Mesenchymal stem cell (in vitro differentiated cells and primary cell): ENCODE measurements at regions not wholly inside any gene's neighbourhood (a gene's known extent, or its start where the extent isn't known, plus 50 kb on each side); places are given as distances from the start of the nearest gene placed in this dataset.

ENCODE experiments used
- DNase-seq: peaks from one replicate; pipeline ENCODE4 v3.0.0-alpha.2; 2013
- H2AFZ ChIP-seq: one replicate; pipeline ENCODE4 v1.6.1; 2013; ENCODE audit warnings: low read depth, mild to moderate bottlenecking, control low read depth, inconsistent platforms, low read length, moderate library complexity
- H2AK5ac ChIP-seq: 2 replicates; pipeline ENCODE4 v1.6.1; 2013; ENCODE audit warnings: low read length, moderate library complexity, mild to moderate bottlenecking, inconsistent platforms; ENCODE audit not compliant: severe bottlenecking
- H2BK120ac ChIP-seq: one replicate; pipeline ENCODE4 v1.6.1; 2013; ENCODE audit warnings: low read depth, mild to moderate bottlenecking, inconsistent platforms, low read length, moderate library complexity
- H2BK12ac ChIP-seq, 2 experiments: one replicate each; pipeline ENCODE4 v1.6.1; 2013; ENCODE audit warnings: inconsistent platforms in 2 of 2, low read length in 2 of 2, mild to moderate bottlenecking in 2 of 2, moderate library complexity in 2 of 2, control low read depth in 1 of 2
- H2BK15ac ChIP-seq: one replicate; pipeline ENCODE4 v1.6.1; 2013; ENCODE audit warnings: mild to moderate bottlenecking, low read depth, inconsistent platforms; ENCODE audit not compliant: poor library complexity, severe bottlenecking
- H2BK5ac ChIP-seq: 2 replicates; pipeline ENCODE4 v1.6.1; 2013; ENCODE audit warnings: low read depth, mild to moderate bottlenecking, low read length, control low read depth, inconsistent platforms; ENCODE audit not compliant: poor library complexity, severe bottlenecking
- H3K14ac ChIP-seq, 2 experiments: one replicate each; pipeline ENCODE4 v1.6.1; 2013; ENCODE audit warnings: inconsistent platforms in 2 of 2, low read length in 2 of 2, control low read depth in 1 of 2, mild to moderate bottlenecking in 1 of 2, moderate library complexity in 1 of 2
- H3K18ac ChIP-seq, 2 experiments: one replicate each; pipeline ENCODE4 v1.6.1; 2013; ENCODE audit warnings: inconsistent platforms in 2 of 2, low read length in 2 of 2, control low read depth in 1 of 2, low read depth in 1 of 2, mild to moderate bottlenecking in 1 of 2
- H3K23ac ChIP-seq, 2 experiments: one replicate each; pipeline ENCODE4 v1.6.1; 2013; ENCODE audit warnings: inconsistent platforms in 2 of 2, low read length in 2 of 2, mild to moderate bottlenecking in 2 of 2, moderate library complexity in 2 of 2, control low read depth in 1 of 2
- H3K27ac ChIP-seq: 2 replicates; pipeline ENCODE4 v1.5.1; 2013; ENCODE audit warnings: mild to moderate bottlenecking, moderate library complexity, low read length, control low read depth, inconsistent platforms; ENCODE audit not compliant: poor library complexity, severe bottlenecking
- H3K27me3 ChIP-seq, 2 experiments: 2 replicates each; pipeline versions ENCODE4 v1.6.1 to v1.7.0; 2013; ENCODE audit warnings: low read length in 2 of 2, mild to moderate bottlenecking in 2 of 2, moderate library complexity in 2 of 2, control low read depth in 1 of 2, inconsistent platforms in 1 of 2; ENCODE audit not compliant: control insufficient read depth in 1 of 2, insufficient read depth in 1 of 2
- H3K36me3 ChIP-seq, 2 experiments: 2 replicates each; pipeline versions ENCODE4 v1.6.1 to v1.7.0; 2013; ENCODE audit warnings: low read length in 2 of 2, control low read depth in 1 of 2, inconsistent platforms in 1 of 2, low read depth in 1 of 2, mild to moderate bottlenecking in 1 of 2; ENCODE audit not compliant: insufficient read depth in 2 of 2, control insufficient read depth in 1 of 2
- H3K4ac ChIP-seq, 2 experiments: one replicate each; pipeline ENCODE4 v1.6.1; 2013; ENCODE audit warnings: inconsistent platforms in 2 of 2, low read length in 2 of 2, mild to moderate bottlenecking in 2 of 2, moderate library complexity in 2 of 2, control low read depth in 1 of 2, low read depth in 1 of 2
- H3K4me1 ChIP-seq: 2 replicates; pipeline ENCODE4 v1.6.1; 2013; ENCODE audit warnings: low read depth, low read length, control low read depth; ENCODE audit not compliant: control insufficient read depth, insufficient read depth
- H3K4me2 ChIP-seq: 2 replicates; pipeline ENCODE4 v1.6.1; 2013; ENCODE audit warnings: low read length, mild to moderate bottlenecking, inconsistent platforms; ENCODE audit not compliant: poor library complexity, severe bottlenecking
- H3K4me3 ChIP-seq, 2 experiments: 2 replicates each; pipeline versions ENCODE4 v1.5.1 to v1.7.0; 2013; ENCODE audit warnings: low read length in 2 of 2, mild to moderate bottlenecking in 2 of 2, control low read depth in 1 of 2, low read depth in 1 of 2; ENCODE audit not compliant: insufficient read depth in 1 of 2
- H3K79me1 ChIP-seq: replicated peaks from 2 replicates; pipeline ENCODE4 v1.6.1; 2013; ENCODE audit warnings: mild to moderate bottlenecking, control low read depth, low read length, inconsistent platforms; ENCODE audit not compliant: poor library complexity, severe bottlenecking
- H3K9ac ChIP-seq: 2 replicates; pipeline ENCODE4 v1.7.0; 2013; ENCODE audit warnings: mild to moderate bottlenecking, low read length, moderate library complexity
- H3K9me3 ChIP-seq: 2 replicates; pipeline ENCODE4 v1.7.0; 2013; ENCODE audit warnings: mild to moderate bottlenecking, low read length; ENCODE audit not compliant: control insufficient read depth
- H4K8ac ChIP-seq: one replicate; pipeline ENCODE4 v1.6.1; 2013; ENCODE audit warnings: inconsistent platforms, mild to moderate bottlenecking, low read length, moderate library complexity
- H4K91ac ChIP-seq: one replicate; pipeline ENCODE4 v1.6.1; 2013; ENCODE audit warnings: mild to moderate bottlenecking, low read length, inconsistent platforms
- WGBS: methylation state at CpG from one replicate; pipeline ENCODE4 v1.1.7; 2013; ENCODE audit warnings: mixed read lengths; 5-methylcytosine and 5-hydroxymethylcytosine counted together

- Histone ChIP-seq H3K79me1 (no peaks in the 10 kb centered on the region), H3K27me3 (no peaks in the 10 kb centered on the region), H2BK12ac (no peak overlapping the region), H3K4me3 (no peak overlapping the region), H3K18ac (peak overlapping the region in 1 of 2 experiments; percentile 60), H3K27ac (peak overlapping the region; percentile 89), H3K4me1 (peaks cover 3% of the 10 kb centered on the region), H3K23ac (no peak overlapping the region), H3K14ac (no peak overlapping the region), H3K9ac (no peak overlapping the region), H3K9me3 (no peaks in the 10 kb centered on the region), H2BK15ac (no peak overlapping the region), H4K91ac (no peak overlapping the region), H3K4ac (peak overlapping the region in 1 of 2 experiments; percentile 13), H4K8ac (peak overlapping the region; percentile 84), H2BK120ac (no peak overlapping the region), H2AK5ac (no peak overlapping the region), H2AFZ (no peak overlapping the region), H3K4me2 (peak overlapping the region; percentile 59), H3K36me3 (no peaks in the 10 kb centered on the region), H2BK5ac (no peak overlapping the region)
- peak; percentile 80 for DNase-seq
- WGBS, result 1% methylated on average over 4 of the region's 4 CpGs
Observed at GRCh38 chr7:13017333-13017857, 330.0 kb downstream of the ARL4A start.

GRCh38 chr7:13017881-13018280 lies 330.4 kb downstream of the ARL4A start:
- no peaks in the 10 kb centered on the region for H3K36me3 ChIP-seq
- no peak overlapping the region for H2BK12ac ChIP-seq
- H3K9me3 ChIP-seq, result no peaks in the 10 kb centered on the region
- H3K4me2 ChIP-seq, result no peak overlapping the region
- H4K8ac ChIP-seq, result no peak overlapping the region
- H2AK5ac ChIP-seq, result no peak overlapping the region
- H3K4ac ChIP-seq, result no peak overlapping the region
- no peak overlapping the region for H3K23ac ChIP-seq
- peak overlapping the region; percentile 89 for H3K27ac ChIP-seq
- H3K4me3 ChIP-seq, result no peak overlapping the region
- H4K91ac ChIP-seq, result no peak overlapping the region
- DNase-seq, result no peak
- H2BK120ac ChIP-seq, result no peak overlapping the region
- H2AFZ ChIP-seq, result no peak overlapping the region
- no peak overlapping the region for H2BK15ac ChIP-seq
- no peaks in the 10 kb centered on the region for H3K79me1 ChIP-seq
- H2BK5ac ChIP-seq, result no peak overlapping the region
- peaks cover 3% of the 10 kb centered on the region for H3K4me1 ChIP-seq
- no peak overlapping the region for H3K14ac ChIP-seq
- H3K9ac ChIP-seq, result no peak overlapping the region
- no peaks in the 10 kb centered on the region for H3K27me3 ChIP-seq
- no peak overlapping the region for H3K18ac ChIP-seq

- Histone ChIP-seq H3K18ac (no peak overlapping the region), H3K4me1 (peaks cover under 1% of the 10 kb centered on the region), H3K9me3 (no peaks in the 10 kb centered on the region), H3K9ac (no peak overlapping the region), H4K8ac (no peak overlapping the region), H2BK12ac (no peak overlapping the region), H2AK5ac (no peak overlapping the region), H3K27ac (no peak overlapping the region), H3K36me3 (no peaks in the 10 kb centered on the region), H3K23ac (no peak overlapping the region), H2AFZ (no peak overlapping the region), H3K79me1 (no peaks in the 10 kb centered on the region), H3K14ac (no peak overlapping the region), H3K4ac (no peak overlapping the region), H3K27me3 (no peaks in the 10 kb centered on the region), H2BK120ac (no peak overlapping the region), H3K4me2 (no peak overlapping the region), H3K4me3 (no peak overlapping the region), H2BK5ac (no peak overlapping the region), H2BK15ac (no peak overlapping the region), H4K91ac (no peak overlapping the region)
- peak; percentile 32 for DNase-seq
- 75% methylated on average over 4 of the region's 6 CpGs for WGBS
Observed at GRCh38 chr7:13021566-13022300, 334.3 kb downstream of the ARL4A start.

- no peak overlapping the region for H3K4me3 ChIP-seq
- no peaks in the 10 kb centered on the region for H3K4me1 ChIP-seq
- H4K91ac ChIP-seq, result no peak overlapping the region
- H3K23ac ChIP-seq, result no peak overlapping the region
- DNase-seq, result no peak
- H2BK120ac ChIP-seq, result no peak overlapping the region
- H3K36me3 ChIP-seq, result no peaks in the 10 kb centered on the region
- H3K18ac ChIP-seq, result no peak overlapping the region
- no peak overlapping the region for H2BK15ac ChIP-seq
- no peak overlapping the region for H2AFZ ChIP-seq
- no peak overlapping the region for H3K9ac ChIP-seq
- H2BK12ac ChIP-seq, result no peak overlapping the region
- H3K27me3 ChIP-seq, result no peaks in the 10 kb centered on the region
- H2AK5ac ChIP-seq, result no peak overlapping the region
- WGBS, result 100% methylated on average over 1 of the region's 1 CpG
- no peak overlapping the region for H3K14ac ChIP-seq
- H3K27ac ChIP-seq, result no peak overlapping the region
- H4K8ac ChIP-seq, result no peak overlapping the region
- H3K79me1 ChIP-seq, result no peaks in the 10 kb centered on the region
- no peak overlapping the region for H3K4me2 ChIP-seq
- H3K4ac ChIP-seq, result no peak overlapping the region
- no peaks in the 10 kb centered on the region for H3K9me3 ChIP-seq
- H2BK5ac ChIP-seq, result no peak overlapping the region
Observed at GRCh38 chr7:13024121-13024674, 336.8 kb downstream of the ARL4A start.
